D721Med (cell line): ENCODE measurements at regions not wholly inside any gene's neighbourhood (a gene's known extent, or its start where the extent isn't known, plus 50 kb on each side); places are given as distances from the start of the nearest gene placed in this dataset.
"Not testable (repeated sequence)": the region's sequence is repeated elsewhere in the genome, so short reads cannot be mapped to it uniquely, and the experiment has no call there.

Experiments
- DNase-seq: peaks from one replicate; pipeline ENCODE4 v3.0.0; 2011; ENCODE audit warnings: low spot score; ENCODE audit not compliant: insufficient read length
- FAIRE-seq: peaks from 2 replicates; lab custom pipeline; 2011; peaks lifted over from hg19 to GRCh38; lab: Jason Lieb, UNC
- CTCF ChIP-seq: IDR thresholded peaks from 2 replicates; pipeline ENCODE4 v1.5.1; 2012; ENCODE audit warnings: mild to moderate bottlenecking, control low read depth; ENCODE audit not compliant: insufficient read depth; ENCODE audit errors: missing control alignments

GRCh38 chr3:87494264-87494663 lies 217.9 kb upstream of the POU1F1 start:
- DNase-seq (no peak), FAIRE-seq (no peak)
- TF ChIP-seq CTCF, result no peak

DNA sequence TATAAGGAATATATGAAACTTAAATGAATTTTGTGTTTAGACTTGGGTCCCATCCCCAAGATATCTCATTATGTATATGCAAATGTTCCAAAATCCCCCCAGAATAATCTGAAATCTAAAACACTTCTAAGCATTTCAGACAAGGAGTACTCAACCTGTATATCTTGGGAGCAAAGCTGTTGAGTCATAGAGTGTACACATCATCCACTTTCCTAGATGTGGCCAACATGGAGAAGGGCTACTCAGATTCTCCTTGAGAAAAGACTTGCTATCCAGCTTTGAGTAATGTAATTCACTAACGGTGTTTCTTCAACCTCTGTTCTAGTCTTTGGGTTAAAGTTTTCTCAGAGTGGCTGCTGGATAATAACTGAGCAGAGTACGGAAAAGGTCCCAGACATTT lies 215.5 kb upstream of the POU1F1 start:
- FAIRE-seq, result no peak
- no peak for TF ChIP-seq CTCF

DNA sequence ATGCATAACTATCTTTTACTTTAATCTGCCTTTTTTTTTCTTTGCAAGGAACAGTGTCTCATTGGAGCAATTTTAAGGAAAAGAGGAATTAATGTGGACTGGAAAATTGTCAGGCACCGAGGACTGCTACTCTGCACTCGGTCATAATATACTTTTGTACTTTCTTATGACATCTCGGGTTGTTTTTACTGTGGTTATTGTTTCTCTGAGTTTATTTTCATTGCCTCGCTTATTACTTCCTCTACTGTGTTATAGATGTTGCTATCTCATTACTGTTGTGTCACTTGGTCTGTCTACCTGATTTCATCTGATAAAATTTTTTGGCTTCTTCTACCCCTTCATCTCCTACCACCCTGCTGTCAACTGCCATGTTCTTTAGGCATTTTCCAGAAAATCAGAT lies 213.5 kb upstream of the POU1F1 start:
- no peak for FAIRE-seq
- no peak for DNase-seq
- TF ChIP-seq CTCF, result no peak

More for the DNA sequence above, 215.5 kb upstream of the POU1F1 start:
- DNase-seq, result no peak

GRCh38 chr3:87488765-87489164 lies 212.4 kb upstream of the POU1F1 start:
- no peak for TF ChIP-seq CTCF
- no peak for FAIRE-seq
- no peak for DNase-seq

GRCh38 chr3:87486635-87487034 lies 210.3 kb upstream of the POU1F1 start:
- DNase-seq, FAIRE-seq: not testable (repeated sequence)

DNA sequence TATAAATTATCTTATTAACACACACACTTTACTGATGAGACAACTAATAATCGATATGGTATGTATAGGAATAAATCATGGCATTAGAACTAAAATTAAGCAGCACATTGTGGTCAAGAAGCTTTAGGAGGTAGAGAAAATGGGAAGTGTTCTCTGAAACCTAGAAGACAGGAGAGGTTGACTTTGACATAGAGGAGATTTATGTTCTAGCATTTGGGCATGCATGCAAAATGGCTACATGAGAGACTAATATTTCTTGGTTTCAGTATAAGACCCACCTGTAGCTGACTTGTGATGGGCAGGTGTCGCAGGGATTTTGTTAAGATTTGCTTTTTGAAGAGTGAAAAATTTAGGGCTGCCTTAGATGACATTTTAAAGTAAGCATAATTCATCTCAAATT lies 209.7 kb upstream of the POU1F1 start:
- no peak for TF ChIP-seq CTCF
- FAIRE-seq, result no peak

DNA sequence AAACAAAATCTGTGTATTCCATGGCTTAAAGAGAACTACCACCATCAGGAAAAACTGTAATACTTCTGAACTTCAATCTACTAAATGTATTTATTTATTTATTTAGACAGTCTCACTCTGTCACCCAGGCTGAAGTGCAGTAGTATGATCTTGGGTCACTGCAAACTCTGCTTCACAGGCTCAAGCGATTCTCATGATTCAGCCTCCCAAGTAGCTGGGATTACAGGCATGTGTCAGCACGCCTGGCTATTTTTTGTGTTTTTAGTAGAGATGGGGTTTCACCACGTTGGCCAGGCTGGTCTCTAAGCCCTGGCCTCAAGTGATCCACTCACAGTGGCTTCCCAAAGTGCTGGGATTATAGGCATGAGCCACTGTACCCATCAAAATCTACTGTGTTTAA lies 202.3 kb upstream of the POU1F1 start:
- FAIRE-seq, result no peak
- DNase-seq, result no peak
- TF ChIP-seq CTCF, result no peak

More for the DNA sequence above, 209.7 kb upstream of the POU1F1 start:
- DNase-seq, result no peak

GRCh38 chr3:87473944-87474343 lies 197.6 kb upstream of the POU1F1 start:
- no peak for DNase-seq
- no peak for TF ChIP-seq CTCF
- no peak for FAIRE-seq
